GM21619 (cell line): ENCODE measurements at regions not wholly inside any gene's neighbourhood (a gene's known extent, or its start where the extent isn't known, plus 50 kb on each side); places are given as distances from the start of the nearest gene placed in this dataset.

Source experiments
- ATAC-seq: cut with Tn5 transposase; IDR thresholded peaks from one replicate; pipeline ENCODE4 v1.9.1; 2021; ENCODE audit not compliant: unreplicated experiment

DNA sequence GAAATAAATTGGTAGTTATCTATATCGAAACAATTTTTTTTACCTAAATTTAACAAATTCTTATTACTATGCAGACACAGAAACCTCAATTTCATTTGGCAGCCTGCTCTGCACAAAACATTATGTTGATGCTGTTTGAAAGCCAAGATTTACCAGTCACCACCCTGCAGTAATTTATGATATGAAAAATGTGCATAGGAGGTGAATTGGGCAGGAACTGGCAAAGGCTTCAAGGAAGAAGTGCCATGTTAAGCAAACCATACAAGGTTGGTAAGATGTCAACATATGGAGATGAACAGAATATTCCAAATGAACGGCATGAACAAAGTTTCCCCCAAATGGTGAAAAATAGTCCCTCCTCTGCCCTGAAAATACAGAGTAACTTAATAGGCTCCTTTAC, 54.2 kb upstream of the TAB2 start:
- no peak for ATAC-seq

- ATAC-seq, result no peak
These were observed 52.9 kb upstream of the TAB2 start for GRCh38 chr6:149264629-149265028.

GRCh38 chr6:149265945-149266344, 51.6 kb upstream of the TAB2 start:
- ATAC-seq, result no peak

DNA sequence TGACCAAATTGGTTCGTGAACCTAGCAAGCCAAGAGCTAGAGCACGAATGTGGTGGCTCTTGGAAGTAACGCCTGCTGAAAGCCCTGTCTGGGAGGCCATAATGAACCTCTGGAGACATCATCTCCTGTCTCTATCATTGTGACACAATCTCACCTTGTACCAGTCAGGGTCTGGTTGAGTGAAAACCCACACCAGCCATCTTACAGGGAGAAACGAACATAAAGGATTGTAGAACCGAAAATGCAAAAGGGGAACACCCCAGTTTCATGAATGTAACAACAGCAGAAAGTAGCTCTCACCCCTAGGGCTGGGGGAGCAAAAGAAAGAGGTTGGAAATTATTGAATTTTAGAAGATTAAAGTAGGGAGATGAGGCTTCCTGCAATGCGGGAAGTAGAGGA, 50.9 kb upstream of the TAB2 start:
- peak; percentile 81 for ATAC-seq

GRCh38 chr6:149267072-149267471, 50.4 kb upstream of the TAB2 start:
- ATAC-seq, result no peak

DNA sequence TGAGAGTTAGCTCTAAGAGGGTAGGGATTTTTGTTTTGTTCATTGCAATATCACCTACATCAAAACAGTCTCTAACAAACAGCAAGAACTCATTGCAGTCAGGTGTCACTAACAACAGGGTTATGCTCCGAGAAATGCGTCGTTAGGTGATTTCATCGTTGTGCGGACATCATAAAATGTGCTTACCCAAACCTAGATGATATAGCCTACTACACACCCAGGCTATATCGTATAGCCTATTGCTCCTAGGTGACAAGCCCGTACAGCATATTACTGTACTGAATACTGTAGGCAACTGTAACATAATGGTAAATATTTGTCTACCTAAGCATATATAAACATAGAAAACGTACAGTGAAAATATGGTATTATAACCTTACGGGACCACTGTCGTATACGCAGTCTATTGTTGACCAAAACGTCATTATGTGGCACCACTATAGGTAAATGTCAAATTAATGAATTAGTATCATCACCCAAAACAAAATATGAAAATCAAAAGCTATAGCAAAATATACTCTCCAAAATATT, 49.9 kb upstream of the TAB2 start:
- ATAC-seq, result no peak
